ENCODE measurements at regions not wholly inside any gene's neighbourhood (a gene's known extent, or its start where the extent isn't known, plus 50 kb on each side); places are given as distances from the start of the nearest gene placed in this dataset.

DNA sequence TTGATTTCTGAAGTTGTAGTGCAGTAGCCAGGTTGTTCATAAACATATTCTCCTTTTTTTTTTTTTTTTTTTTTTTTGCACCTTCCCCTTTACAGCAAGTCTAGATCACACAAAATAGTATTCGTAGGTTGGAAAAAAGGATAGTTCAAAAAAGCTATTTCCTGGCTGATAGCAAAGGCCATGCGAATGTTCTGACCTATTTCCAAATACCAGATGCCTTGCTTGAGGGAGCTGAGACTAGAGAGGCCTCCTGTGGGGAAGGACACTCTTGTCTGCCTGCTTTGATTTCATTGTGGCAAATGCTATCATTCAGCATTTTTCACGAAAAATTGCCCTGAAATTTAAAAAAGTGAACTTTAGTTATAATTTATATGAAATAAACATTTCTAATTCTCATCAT lies 111.4 kb downstream of the MAD2L1 start:
- TF ChIP-seq, protein P1, sequence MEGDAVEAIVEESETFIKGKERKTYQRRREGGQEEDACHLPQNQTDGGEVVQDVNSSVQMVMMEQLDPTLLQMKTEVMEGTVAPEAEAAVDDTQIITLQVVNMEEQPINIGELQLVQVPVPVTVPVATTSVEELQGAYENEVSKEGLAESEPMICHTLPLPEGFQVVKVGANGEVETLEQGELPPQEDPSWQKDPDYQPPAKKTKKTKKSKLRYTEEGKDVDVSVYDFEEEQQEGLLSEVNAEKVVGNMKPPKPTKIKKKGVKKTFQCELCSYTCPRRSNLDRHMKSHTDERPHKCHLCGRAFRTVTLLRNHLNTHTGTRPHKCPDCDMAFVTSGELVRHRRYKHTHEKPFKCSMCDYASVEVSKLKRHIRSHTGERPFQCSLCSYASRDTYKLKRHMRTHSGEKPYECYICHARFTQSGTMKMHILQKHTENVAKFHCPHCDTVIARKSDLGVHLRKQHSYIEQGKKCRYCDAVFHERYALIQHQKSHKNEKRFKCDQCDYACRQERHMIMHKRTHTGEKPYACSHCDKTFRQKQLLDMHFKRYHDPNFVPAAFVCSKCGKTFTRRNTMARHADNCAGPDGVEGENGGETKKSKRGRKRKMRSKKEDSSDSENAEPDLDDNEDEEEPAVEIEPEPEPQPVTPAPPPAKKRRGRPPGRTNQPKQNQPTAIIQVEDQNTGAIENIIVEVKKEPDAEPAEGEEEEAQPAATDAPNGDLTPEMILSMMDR (conservative IDR thresholded peaks at IDR 0.05 in 1 of 2, IDR thresholded peaks at IDR 0.05 in 1 of 2; ENCODE audit: low read depth in 1 of 2, low read length in 2 of 2): no peak
- TF ChIP-seq EZH2 (IDR thresholded peaks at IDR 0.05; ENCODE audit: low read length, missing control alignments): no peak

All from fibroblast of lung (primary cell).